ENCODE measurements at regions not wholly inside any gene's neighbourhood (a gene's known extent, or its start where the extent isn't known, plus 50 kb on each side); places are given as distances from the start of the nearest gene placed in this dataset.

- TF ChIP-seq CTCF (IDR thresholded peaks at IDR 0.05; ENCODE audit: borderline replicate concordance, control extremely low read depth, extremely low read depth, insufficient read depth, missing control alignments) = no peak
- no peak for DNase-seq (ENCODE audit: low spot score)
- in situ Hi-C loops (cut with MboI; ENCODE audit: low sequenced_read_pairs, unreplicated experiment) = no loop called here
These were observed 440.4 kb upstream of the CADM1 start for GRCh38 chr11:115944596-115944995.

- in situ Hi-C loops (cut with MboI; ENCODE audit: low sequenced_read_pairs, unreplicated experiment) = no loop called here
- no peak for TF ChIP-seq CTCF (IDR thresholded peaks at IDR 0.05; ENCODE audit: borderline replicate concordance, control extremely low read depth, extremely low read depth, insufficient read depth, missing control alignments)
- DNase-seq (ENCODE audit: low spot score) = no peak
These were observed 437.8 kb upstream of the CADM1 start for GRCh38 chr11:115942011-115942410.

- no peak for DNase-seq (ENCODE audit: low spot score)
- no peak for TF ChIP-seq CTCF (IDR thresholded peaks at IDR 0.05; ENCODE audit: borderline replicate concordance, control extremely low read depth, extremely low read depth, insufficient read depth, missing control alignments)
- in situ Hi-C loops (cut with MboI; ENCODE audit: low sequenced_read_pairs, unreplicated experiment) = no loop called here
These were observed 437.3 kb upstream of the CADM1 start for GRCh38 chr11:115941481-115941993.

- TF ChIP-seq CTCF (IDR thresholded peaks at IDR 0.05; ENCODE audit: borderline replicate concordance, control extremely low read depth, extremely low read depth, insufficient read depth, missing control alignments) = no peak
- in situ Hi-C loops (cut with MboI; ENCODE audit: low sequenced_read_pairs, unreplicated experiment) = no loop called here
- DNase-seq (ENCODE audit: low spot score) = no peak
These were observed 436.8 kb upstream of the CADM1 start for GRCh38 chr11:115941044-115941443.

GRCh38 chr11:115939731-115940421, 435.7 kb upstream of the CADM1 start:
- in situ Hi-C loops (cut with MboI; ENCODE audit: low sequenced_read_pairs, unreplicated experiment) = no loop called here
- DNase-seq (ENCODE audit: low spot score) = no peak
- no peak for TF ChIP-seq CTCF (IDR thresholded peaks at IDR 0.05; ENCODE audit: borderline replicate concordance, control extremely low read depth, extremely low read depth, insufficient read depth, missing control alignments)

- no peak for DNase-seq (ENCODE audit: low spot score)
- TF ChIP-seq CTCF (IDR thresholded peaks at IDR 0.05; ENCODE audit: borderline replicate concordance, control extremely low read depth, extremely low read depth, insufficient read depth, missing control alignments) = no peak
These were observed 435.0 kb upstream of the CADM1 start for GRCh38 chr11:115939104-115939730.

More at GRCh38 chr11:115939104-115939730, 435.0 kb upstream of the CADM1 start:
- in situ Hi-C loops (cut with MboI; ENCODE audit: low sequenced_read_pairs, unreplicated experiment) = no loop called here

Measured in GM13976 (cell line).